OCI-LY1 (cell line): ENCODE measurements at regions not wholly inside any gene's neighbourhood (a gene's known extent, or its start where the extent isn't known, plus 50 kb on each side); places are given as distances from the start of the nearest gene placed in this dataset.

Experiments used
- H2AFZ ChIP-seq: fragments of 200-600 bp; sonication (generic), shearing (Covaris generic); 2 replicates; pipeline ENCODE4 v1.6.0; 2014; ENCODE audit warnings: antibody characterized with exemption, mild to moderate bottlenecking, low read length
- H3F3A ChIP-seq: fragments of 200-600 bp; sonication (generic), shearing (Covaris generic); 2 replicates; pipeline ENCODE4 v1.6.0; 2014; ENCODE audit warnings: mild to moderate bottlenecking, antibody characterized with exemption, low read length, moderate library complexity; ENCODE audit not compliant: insufficient read depth
- H3K27ac ChIP-seq: fragments of 200-600 bp; sonication (generic); 2 replicates; pipeline ENCODE4 v1.5.1; 2014; ENCODE audit warnings: low read length, mixed run types, mild to moderate bottlenecking, low read depth; ENCODE audit not compliant: poor library complexity, severe bottlenecking
- H3K27me3 ChIP-seq: fragments of 200-600 bp; sonication (generic); 2 replicates; pipeline ENCODE4 v1.6.0; 2014; ENCODE audit warnings: antibody characterized with exemption, mild to moderate bottlenecking, low read length, moderate library complexity; ENCODE audit not compliant: insufficient read depth
- H3K36me3 ChIP-seq: fragments of 200-600 bp; sonication (generic); 2 replicates; pipeline ENCODE4 v1.6.1; 2014; ENCODE audit warnings: mild to moderate bottlenecking, antibody characterized with exemption, low read length, moderate library complexity, mixed read lengths; ENCODE audit not compliant: insufficient read depth
- H3K4me1 ChIP-seq: fragments of 200-600 bp; sonication (generic); 2 replicates; pipeline ENCODE4 v1.5.1; 2014; ENCODE audit warnings: mild to moderate bottlenecking, low read length, moderate library complexity; ENCODE audit not compliant: insufficient read depth, severe bottlenecking
- H3K4me2 ChIP-seq: fragments of 200-600 bp; sonication (generic), shearing (Covaris generic); 2 replicates; pipeline ENCODE4 v1.6.1; 2014; ENCODE audit warnings: low read length
- H3K4me3 ChIP-seq: fragments of 200-600 bp; sonication (generic); 2 replicates; pipeline ENCODE4 v1.5.1; 2014; ENCODE audit warnings: low read length, low read depth, mild to moderate bottlenecking, mixed read lengths; ENCODE audit not compliant: poor library complexity, severe bottlenecking
- H3K79me2 ChIP-seq: fragments of 200-600 bp; shearing (Covaris generic); 2 replicates; pipeline ENCODE4 v1.6.1; 2016; ENCODE audit warnings: mixed run types, low read length, mixed read lengths; ENCODE audit not compliant: insufficient read depth
- H3K9ac ChIP-seq: fragments of 200-600 bp; sonication (generic), shearing (Covaris generic); 2 replicates; pipeline ENCODE4 v1.6.1; 2014; ENCODE audit warnings: mild to moderate bottlenecking, low read length, mixed read lengths
- H3K9me2 ChIP-seq: fragments of 200-600 bp; sonication (generic), shearing (Covaris generic); 2 replicates; pipeline ENCODE4 v1.6.1; 2014; ENCODE audit warnings: low read depth, mild to moderate bottlenecking, low read length, mixed read lengths
- H3K9me3 ChIP-seq: fragments of 200-600 bp; shearing (Covaris generic); 2 replicates; pipeline ENCODE4 v1.6.1; 2014; ENCODE audit warnings: low read length, mixed read lengths
- H4K20me1 ChIP-seq: fragments of 200-600 bp; sonication (generic), shearing (Covaris generic); 2 replicates; pipeline ENCODE4 v1.6.0; 2016; ENCODE audit warnings: mild to moderate bottlenecking, low read length; ENCODE audit not compliant: insufficient read depth
- EZH2 ChIP-seq: fragments of 200-600 bp; sonication (generic), shearing (Covaris generic); IDR thresholded peaks from 2 replicates; pipeline ENCODE4 v1.8.0; 2017; ENCODE audit warnings: borderline replicate concordance, mixed run types, mild to moderate bottlenecking, antibody characterized with exemption, low read length, moderate library complexity, mixed read lengths
- TF ChIP-seq, protein P1 (sequence below): fragments of 200-600 bp; sonication (generic), shearing (Covaris generic); IDR thresholded peaks from 2 replicates; pipeline ENCODE4 v1.5.1; 2017; ENCODE audit warnings: mild to moderate bottlenecking, antibody characterized with exemption, low read length, moderate library complexity, mixed read lengths

DNA sequence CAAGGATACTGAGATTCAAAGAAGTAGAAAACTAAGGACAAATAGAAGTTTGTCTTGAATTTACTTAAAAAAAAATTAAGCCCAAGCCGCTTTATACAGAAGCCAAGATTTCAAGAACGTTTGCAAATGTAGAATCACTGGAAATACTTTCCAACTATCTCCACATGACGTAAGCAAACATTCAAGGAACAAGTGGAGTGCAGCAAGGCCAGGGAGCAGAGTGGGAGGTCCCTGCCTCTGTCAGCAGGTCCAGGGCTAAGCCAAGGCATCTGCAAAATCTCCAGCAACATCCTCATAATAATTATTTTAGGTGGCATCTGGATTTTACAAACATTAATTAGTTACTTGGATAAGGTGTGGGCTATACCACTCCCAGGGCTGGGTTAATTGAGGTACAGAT, 60.1 kb upstream of the AKIRIN2 start:
- H3K9ac ChIP-seq, result no peak overlapping the region
- no peak overlapping the region for H2AFZ ChIP-seq
- no peaks in the 10 kb centered on the region for H3K9me3 ChIP-seq
- H4K20me1 ChIP-seq, result no peaks in the 10 kb centered on the region
- peaks cover 5% of the 10 kb centered on the region for H3K4me1 ChIP-seq
- no peak overlapping the region for H3K4me2 ChIP-seq
- TF ChIP-seq, protein P1, sequence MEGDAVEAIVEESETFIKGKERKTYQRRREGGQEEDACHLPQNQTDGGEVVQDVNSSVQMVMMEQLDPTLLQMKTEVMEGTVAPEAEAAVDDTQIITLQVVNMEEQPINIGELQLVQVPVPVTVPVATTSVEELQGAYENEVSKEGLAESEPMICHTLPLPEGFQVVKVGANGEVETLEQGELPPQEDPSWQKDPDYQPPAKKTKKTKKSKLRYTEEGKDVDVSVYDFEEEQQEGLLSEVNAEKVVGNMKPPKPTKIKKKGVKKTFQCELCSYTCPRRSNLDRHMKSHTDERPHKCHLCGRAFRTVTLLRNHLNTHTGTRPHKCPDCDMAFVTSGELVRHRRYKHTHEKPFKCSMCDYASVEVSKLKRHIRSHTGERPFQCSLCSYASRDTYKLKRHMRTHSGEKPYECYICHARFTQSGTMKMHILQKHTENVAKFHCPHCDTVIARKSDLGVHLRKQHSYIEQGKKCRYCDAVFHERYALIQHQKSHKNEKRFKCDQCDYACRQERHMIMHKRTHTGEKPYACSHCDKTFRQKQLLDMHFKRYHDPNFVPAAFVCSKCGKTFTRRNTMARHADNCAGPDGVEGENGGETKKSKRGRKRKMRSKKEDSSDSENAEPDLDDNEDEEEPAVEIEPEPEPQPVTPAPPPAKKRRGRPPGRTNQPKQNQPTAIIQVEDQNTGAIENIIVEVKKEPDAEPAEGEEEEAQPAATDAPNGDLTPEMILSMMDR, result no peak
- TF ChIP-seq EZH2, result no peak
- no peaks in the 10 kb centered on the region for H3K9me2 ChIP-seq
- no peaks in the 10 kb centered on the region for H3F3A ChIP-seq
- H3K27ac ChIP-seq, result no peak overlapping the region
- H3K79me2 ChIP-seq, result no peaks in the 10 kb centered on the region
- H3K27me3 ChIP-seq, result no peaks in the 10 kb centered on the region
- no peak overlapping the region for H3K4me3 ChIP-seq
- H3K36me3 ChIP-seq, result no peaks in the 10 kb centered on the region

DNA sequence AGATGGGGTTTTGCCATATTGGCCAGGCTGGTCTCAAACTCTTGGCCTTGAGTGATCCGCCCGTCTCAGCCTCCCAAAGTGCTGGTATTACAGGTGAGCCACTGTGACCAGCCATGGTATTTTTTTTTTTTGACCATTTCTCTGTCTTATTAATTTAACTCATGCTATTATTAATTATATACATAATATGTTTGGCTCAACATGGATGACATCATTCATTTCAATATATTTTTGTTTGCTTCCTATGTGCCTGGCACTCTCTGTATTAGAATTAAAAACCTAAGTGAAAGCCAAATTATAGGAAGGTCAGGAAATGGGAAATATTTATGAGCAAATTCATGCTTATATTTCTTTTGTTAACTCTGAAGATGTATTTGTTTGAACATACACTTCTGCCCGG, 55.8 kb upstream of the AKIRIN2 start:
- H3K36me3 ChIP-seq, result no peaks in the 10 kb centered on the region; the same call in 1 of the 2 replicates
- TF ChIP-seq, protein P1, result no peak
- TF ChIP-seq EZH2, result no peak
- no peak overlapping the region for H3K9ac ChIP-seq
- no peaks in the 10 kb centered on the region for H3K9me2 ChIP-seq
- H3K9me3 ChIP-seq, result 0 out of 2 replicates have a peak, but pooled peaks cover 2% of the 10 kb centered on the region
- no peak overlapping the region for H3K4me3 ChIP-seq
- H3K4me2 ChIP-seq, result no peak overlapping the region
- H3K27me3 ChIP-seq, result no peaks in the 10 kb centered on the region
- H3F3A ChIP-seq, result no peaks in the 10 kb centered on the region
- no peak overlapping the region for H2AFZ ChIP-seq
- H4K20me1 ChIP-seq, result no peaks in the 10 kb centered on the region
- H3K27ac ChIP-seq, result no peak overlapping the region
- H3K4me1 ChIP-seq, result peaks cover 25% of the 10 kb centered on the region
- H3K79me2 ChIP-seq, result no peaks in the 10 kb centered on the region

DNA sequence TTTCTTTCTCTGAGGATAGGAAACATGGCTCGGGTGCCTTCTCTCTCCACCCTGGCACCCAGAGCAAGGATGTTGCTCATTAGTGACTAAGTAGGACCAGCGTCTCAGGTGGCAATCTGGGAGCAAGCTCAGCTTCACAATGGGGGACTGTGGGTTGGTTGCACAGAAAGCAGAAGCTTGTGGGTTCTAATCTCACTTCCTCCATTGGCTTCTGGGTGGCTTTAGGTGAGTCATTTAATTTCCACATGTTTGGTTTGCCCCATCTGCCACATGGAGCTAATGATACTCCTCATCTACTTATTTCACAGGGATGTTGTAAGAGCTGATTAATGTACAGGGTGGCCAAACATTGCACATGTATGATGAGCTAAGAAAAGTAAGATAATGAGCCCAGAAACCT, 54.8 kb upstream of the AKIRIN2 start:
- TF ChIP-seq, protein P1, result no peak
- TF ChIP-seq EZH2, result no peak
- Histone ChIP-seq H3K4me1 (peaks cover 25% of the 10 kb centered on the region), H3K27ac (peak overlapping the region; percentile 56), H3K9me2 (no peaks in the 10 kb centered on the region), H3K79me2 (no peaks in the 10 kb centered on the region), H4K20me1 (no peaks in the 10 kb centered on the region), H3K9ac (peak overlapping the region; percentile 5; the same call in 1 of the 2 replicates), H3F3A (no peaks in the 10 kb centered on the region), H3K27me3 (no peaks in the 10 kb centered on the region), H3K9me3 (0 out of 2 replicates have a peak, but pooled peaks cover 2% of the 10 kb centered on the region), H3K4me2 (peak overlapping the region; percentile 22), H3K4me3 (no peak overlapping the region), H3K36me3 (no peaks in the 10 kb centered on the region; the same call in 1 of the 2 replicates), H2AFZ (peak overlapping the region; percentile 68; the same call in 1 of the 2 replicates)
